DND-41 (cell line): ENCODE measurements at regions not wholly inside any gene's neighbourhood (a gene's known extent, or its start where the extent isn't known, plus 50 kb on each side); places are given as distances from the start of the nearest gene placed in this dataset.

Experiments used
- ATAC-seq: fragments of 200-7000 bp; cut with Tn5 transposase; 3 replicates; pipeline ENCODE4 v1.9.1; 2021; ENCODE audit warnings: low read depth; ENCODE audit not compliant: insufficient read depth
- DNase-seq: peaks from one replicate; pipeline ENCODE4 v3.0.0-alpha.2; 2020
- H2AFZ ChIP-seq: 2 replicates; pipeline ENCODE4 v1.6.0; 2012; ENCODE audit warnings: low read depth, low read length
- H3K27ac ChIP-seq: 2 replicates; pipeline ENCODE4 v1.5.1; 2012; ENCODE audit warnings: low read length, inconsistent platforms
- H3K27me3 ChIP-seq: fragments of 200-600 bp; sonication (generic); 2 replicates; pipeline ENCODE4 v1.6.0; 2012; ENCODE audit warnings: low read length, mild to moderate bottlenecking, inconsistent platforms; ENCODE audit not compliant: insufficient read depth, poor library complexity
- H3K36me3 ChIP-seq: 2 replicates; pipeline ENCODE4 v1.5.1; 2012; ENCODE audit warnings: low read length, inconsistent platforms; ENCODE audit not compliant: insufficient read depth
- H3K4me1 ChIP-seq: 2 replicates; pipeline ENCODE4 v1.5.1; 2012; ENCODE audit warnings: mild to moderate bottlenecking, low read length; ENCODE audit not compliant: insufficient read depth
- H3K4me2 ChIP-seq: 2 replicates; pipeline ENCODE4 v1.6.0; 2012; ENCODE audit warnings: mild to moderate bottlenecking, moderate library complexity, low read length, inconsistent platforms; ENCODE audit not compliant: insufficient read depth
- H3K4me3 ChIP-seq, 2 experiments: fragments of 200-600 bp in 1 of 2; shearing (Covaris generic) in 1 of 2; 2 replicates each; pipeline ENCODE4 v1.5.1; 2012 to 2016; ENCODE audit warnings: inconsistent platforms in 2 of 2, low read length in 2 of 2, mild to moderate bottlenecking in 2 of 2, low read depth in 1 of 2, moderate library complexity in 1 of 2
- H3K79me2 ChIP-seq: 2 replicates; pipeline ENCODE4 v1.6.0; 2012; ENCODE audit warnings: low read length, inconsistent platforms; ENCODE audit not compliant: insufficient read depth
- H3K9ac ChIP-seq: 2 replicates; pipeline ENCODE4 v1.6.0; 2012; ENCODE audit warnings: low read depth, mild to moderate bottlenecking, inconsistent platforms, low read length, moderate library complexity
- H3K9me3 ChIP-seq: 2 replicates; pipeline ENCODE4 v1.5.1; 2012; ENCODE audit warnings: low read length, moderate library complexity, mild to moderate bottlenecking, inconsistent platforms; ENCODE audit not compliant: insufficient read depth, severe bottlenecking
- H4K20me1 ChIP-seq: 2 replicates; pipeline ENCODE4 v1.6.0; 2012; ENCODE audit warnings: low read length; ENCODE audit not compliant: insufficient read depth
- EZH2 ChIP-seq: IDR thresholded peaks from 3 replicates; pipeline ENCODE4 v1.6.1; 2012; ENCODE audit warnings: borderline replicate concordance, low read depth, mild to moderate bottlenecking, moderate library complexity, low read length, inconsistent platforms; ENCODE audit not compliant: severe bottlenecking
- TF ChIP-seq, protein P1 (sequence below): IDR thresholded peaks from 2 replicates; pipeline ENCODE4 v1.5.1; 2012; ENCODE audit warnings: borderline replicate concordance, low read length, moderate library complexity, mild to moderate bottlenecking; ENCODE audit not compliant: poor library complexity, severe bottlenecking; ENCODE audit errors: extremely low read depth

GRCh38 chr1:17944646-17945045, 163.0 kb upstream of the IGSF21 start:
- no peak for TF ChIP-seq EZH2
- TF ChIP-seq, protein P1, sequence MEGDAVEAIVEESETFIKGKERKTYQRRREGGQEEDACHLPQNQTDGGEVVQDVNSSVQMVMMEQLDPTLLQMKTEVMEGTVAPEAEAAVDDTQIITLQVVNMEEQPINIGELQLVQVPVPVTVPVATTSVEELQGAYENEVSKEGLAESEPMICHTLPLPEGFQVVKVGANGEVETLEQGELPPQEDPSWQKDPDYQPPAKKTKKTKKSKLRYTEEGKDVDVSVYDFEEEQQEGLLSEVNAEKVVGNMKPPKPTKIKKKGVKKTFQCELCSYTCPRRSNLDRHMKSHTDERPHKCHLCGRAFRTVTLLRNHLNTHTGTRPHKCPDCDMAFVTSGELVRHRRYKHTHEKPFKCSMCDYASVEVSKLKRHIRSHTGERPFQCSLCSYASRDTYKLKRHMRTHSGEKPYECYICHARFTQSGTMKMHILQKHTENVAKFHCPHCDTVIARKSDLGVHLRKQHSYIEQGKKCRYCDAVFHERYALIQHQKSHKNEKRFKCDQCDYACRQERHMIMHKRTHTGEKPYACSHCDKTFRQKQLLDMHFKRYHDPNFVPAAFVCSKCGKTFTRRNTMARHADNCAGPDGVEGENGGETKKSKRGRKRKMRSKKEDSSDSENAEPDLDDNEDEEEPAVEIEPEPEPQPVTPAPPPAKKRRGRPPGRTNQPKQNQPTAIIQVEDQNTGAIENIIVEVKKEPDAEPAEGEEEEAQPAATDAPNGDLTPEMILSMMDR, result no peak
- Histone ChIP-seq H2AFZ (no peak overlapping the region), H3K4me2 (no peak overlapping the region), H3K9ac (no peak overlapping the region), H3K36me3 (no peaks in the 10 kb centered on the region), H4K20me1 (no peaks in the 10 kb centered on the region; the same call in 1 of the 2 replicates), H3K9me3 (no peaks in the 10 kb centered on the region), H3K27me3 (no peaks in the 10 kb centered on the region), H3K79me2 (no peaks in the 10 kb centered on the region), H3K27ac (no peak overlapping the region), H3K4me3 (no peak overlapping the region), H3K4me1 (no peaks in the 10 kb centered on the region)
- ATAC-seq, result no peak
- DNase-seq, result no peak

DNA sequence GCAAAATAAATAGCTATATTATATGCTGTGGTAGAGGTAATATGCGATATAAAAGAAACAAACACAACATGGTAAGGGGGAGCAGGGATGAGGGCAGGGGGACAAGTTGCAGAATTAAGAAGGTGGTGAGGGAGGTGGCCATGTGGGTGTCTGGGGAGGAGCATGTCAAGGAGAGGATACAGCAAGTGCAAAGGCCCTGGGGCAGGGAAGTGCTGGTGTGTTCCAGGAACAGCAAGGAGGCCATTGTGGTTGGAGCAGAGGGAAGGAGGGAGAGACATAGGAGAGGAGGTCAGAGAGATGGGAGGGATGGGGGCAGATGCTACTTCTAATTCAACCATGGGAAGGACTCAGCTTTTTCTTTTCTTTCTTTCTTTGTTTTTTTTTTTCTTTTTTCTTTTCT, 161.2 kb upstream of the IGSF21 start:
- Histone ChIP-seq H3K27ac (no peak overlapping the region), H3K4me1 (no peaks in the 10 kb centered on the region), H3K4me2 (no peak overlapping the region), H3K27me3 (no peaks in the 10 kb centered on the region), H3K9me3 (no peaks in the 10 kb centered on the region), H3K79me2 (no peaks in the 10 kb centered on the region), H3K9ac (no peak overlapping the region), H2AFZ (no peak overlapping the region), H3K36me3 (no peaks in the 10 kb centered on the region), H4K20me1 (no peaks in the 10 kb centered on the region), H3K4me3 (no peak overlapping the region)
- no peak for TF ChIP-seq EZH2
- TF ChIP-seq, protein P1, result no peak
- DNase-seq (no peak), ATAC-seq (no peak)

DNA sequence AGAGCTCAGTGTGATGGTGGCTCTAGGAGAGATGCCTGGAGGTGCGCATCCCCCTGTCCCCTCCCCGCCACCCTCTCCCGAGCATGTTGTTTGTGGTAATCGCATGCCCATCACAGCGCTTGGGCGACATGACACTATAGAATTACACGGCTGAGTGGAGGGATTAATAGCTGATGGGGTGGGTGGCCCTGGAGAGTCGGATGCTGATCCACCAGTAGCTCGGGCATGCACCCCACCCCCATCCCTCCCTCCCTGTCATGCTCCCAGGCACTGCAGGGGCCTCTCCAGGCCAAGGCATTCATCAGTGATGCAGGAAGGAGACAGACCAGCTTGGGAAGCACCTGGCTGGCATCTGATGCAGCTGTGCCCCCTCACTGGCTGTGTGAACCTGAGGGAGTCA, 159.0 kb upstream of the IGSF21 start:
- Histone ChIP-seq H3K4me1 (no peaks in the 10 kb centered on the region), H3K9ac (no peak overlapping the region), H3K4me3 (no peak overlapping the region), H4K20me1 (no peaks in the 10 kb centered on the region), H2AFZ (no peak overlapping the region), H3K79me2 (no peaks in the 10 kb centered on the region), H3K36me3 (no peaks in the 10 kb centered on the region), H3K4me2 (no peak overlapping the region), H3K27ac (no peak overlapping the region), H3K9me3 (no peaks in the 10 kb centered on the region), H3K27me3 (peaks cover 4% of the 10 kb centered on the region)
- TF ChIP-seq EZH2, result no peak
- TF ChIP-seq, protein P1, result no peak
- ATAC-seq (no peak), DNase-seq (no peak)

GRCh38 chr1:17949511-17949910, 158.1 kb upstream of the IGSF21 start:
- Histone ChIP-seq H4K20me1 (no peaks in the 10 kb centered on the region), H3K4me3 (no peak overlapping the region), H3K27ac (no peak overlapping the region), H3K9me3 (no peaks in the 10 kb centered on the region), H3K27me3 (peaks cover 4% of the 10 kb centered on the region), H3K9ac (no peak overlapping the region), H3K79me2 (no peaks in the 10 kb centered on the region), H3K36me3 (no peaks in the 10 kb centered on the region), H2AFZ (no peak overlapping the region), H3K4me2 (no peak overlapping the region), H3K4me1 (no peaks in the 10 kb centered on the region)
- ATAC-seq (no peak), DNase-seq (no peak)
- TF ChIP-seq EZH2, result no peak
- TF ChIP-seq, protein P1, result no peak
